Gastroesophageal sphincter (tissue), 4 donors: ENCODE measurements at regions not wholly inside any gene's neighbourhood (a gene's known extent, or its start where the extent isn't known, plus 50 kb on each side); places are given as distances from the start of the nearest gene placed in this dataset.

Source experiments
- ATAC-seq: fragments of 150-250 bp; one replicate; pipeline ENCODE4 v1.9.1; 2016; ENCODE audit warnings: mild to moderate bottlenecking, moderate library complexity
- H3K27ac ChIP-seq, 4 donors: fragments of 200-600 bp; sonication (generic) in 3 of 4; 1 replicate in 3 of 4; 2 replicates in 1 of 4; pipeline ENCODE4 v1.5.1; 2016 to 2019
- H3K27me3 ChIP-seq: fragments of 200-600 bp; sonication (generic); one replicate; pipeline ENCODE4 v1.5.1; 2019
- H3K36me3 ChIP-seq, 2 donors: fragments of 200-600 bp; sonication (generic); one replicate each; pipeline ENCODE4 v1.5.1; 2019; ENCODE audit warnings: control low read depth in 1 of 2
- H3K4me1 ChIP-seq, 3 donors: fragments of 200-600 bp; sonication (generic); 1 replicate in 2 of 3; 2 replicates in 1 of 3; pipeline ENCODE4 v1.5.1; 2016 to 2019; ENCODE audit warnings: control low read depth in 2 of 3
- H3K4me3 ChIP-seq, 2 donors: fragments of 200-600 bp; sonication (generic); one replicate each; pipeline ENCODE4 v1.5.1; 2019; ENCODE audit warnings: mild to moderate bottlenecking in 1 of 2, moderate library complexity in 1 of 2
- H3K9me3 ChIP-seq, 3 donors: fragments of 200-600 bp; sonication (generic); one replicate each; pipeline ENCODE4 v1.5.1; 2017 to 2019; ENCODE audit warnings: control low read depth in 2 of 3
- CTCF ChIP-seq, 4 experiments: fragments of 200-600 bp in 2 of 4; fragments of 450-650 bp in 2 of 4; sonication (generic) in 1 of 4; IDR thresholded peaks; one replicate each; pipeline ENCODE4 v1.5.1; 2017 to 2019; ENCODE audit warnings: antibody characterized with exemption in 4 of 4, mild to moderate bottlenecking in 2 of 4, moderate library complexity in 2 of 4
- EP300 ChIP-seq: sonication (generic); formaldehyde crosslinking; IDR thresholded peaks from one replicate; pipeline ENCODE4 v1.6.1; 2017; ENCODE audit warnings: antibody characterized with exemption, mild to moderate bottlenecking
- POLR2A ChIP-seq, 2 donors: fragments of 450-650 bp; IDR thresholded peaks; one replicate each; pipeline ENCODE4 v1.6.1; 2017; ENCODE audit warnings: antibody characterized with exemption in 2 of 2, mild to moderate bottlenecking in 2 of 2, moderate library complexity in 1 of 2
- POLR2AphosphoS5 ChIP-seq: sonication (generic); formaldehyde crosslinking; IDR thresholded peaks from one replicate; pipeline ENCODE4 v1.6.1; 2017; ENCODE audit warnings: antibody characterized with exemption
- WGBS, 2 donors: methylation state at CpG; one replicate each; pipeline ENCODE4 v1.1.5; 2018; ENCODE audit warnings: low coverage in 1 of 2; 5-methylcytosine and 5-hydroxymethylcytosine counted together

GRCh38 chr10:20990604-20991003 lies 93.5 kb upstream of the NEBL start:
- no peak for ATAC-seq
- no peaks in the 10 kb centered on the region for H3K9me3 ChIP-seq
- WGBS, 2 donors: 50 to 81% methylated on average over 1 of the region's 1 CpG
- no peaks in the 10 kb centered on the region for H3K4me1 ChIP-seq
- no peaks in the 10 kb centered on the region for H3K27me3 ChIP-seq
- TF ChIP-seq POLR2AphosphoS5 (no peak), POLR2A (IDR thresholded peaks at IDR 0.05) (no peak), EP300 (no peak), CTCF (IDR thresholded peaks at IDR 0.05) (no peak)
- H3K36me3 ChIP-seq: no peaks in the 10 kb centered on the region
- H3K4me3 ChIP-seq: no peak overlapping the region
- no peak overlapping the region for H3K27ac ChIP-seq

GRCh38 chr10:20988357-20988983 lies 91.4 kb upstream of the NEBL start:
- H3K9me3 ChIP-seq: no peaks in the 10 kb centered on the region
- H3K4me3 ChIP-seq: no peak overlapping the region
- TF ChIP-seq POLR2A (IDR thresholded peaks at IDR 0.05): no peak
- no peak for TF ChIP-seq POLR2AphosphoS5
- no peak for TF ChIP-seq CTCF (IDR thresholded peaks at IDR 0.05)
- no peak for TF ChIP-seq EP300
- 67 to 73% methylated on average over 1 of the region's 1 CpG for WGBS, 2 donors
- no peak overlapping the region for H3K27ac ChIP-seq
- H3K27me3 ChIP-seq: no peaks in the 10 kb centered on the region
- ATAC-seq: peak; percentile 61
- no peaks in the 10 kb centered on the region for H3K36me3 ChIP-seq
- H3K4me1 ChIP-seq: no peaks in the 10 kb centered on the region

- Histone ChIP-seq H3K4me3 (no peak overlapping the region), H3K27me3 (no peaks in the 10 kb centered on the region), H3K36me3 (no peaks in the 10 kb centered on the region), H3K27ac (no peak overlapping the region), H3K4me1 (no peaks in the 10 kb centered on the region), H3K9me3 (peaks cover 0 to 5% (median 0%) of the 10 kb centered on the region in 3 donors)
- ATAC-seq: no peak
- no peak for TF ChIP-seq POLR2A (IDR thresholded peaks at IDR 0.05)
- TF ChIP-seq EP300: no peak
- WGBS, 2 donors: 88 to 89% methylated on average over 2 of the region's 2 CpGs
Observed at GRCh38 chr10:20986049-20986448, 88.9 kb upstream of the NEBL start.

- no peak for TF ChIP-seq POLR2AphosphoS5
- no peak for TF ChIP-seq POLR2A (IDR thresholded peaks at IDR 0.05)
- TF ChIP-seq EP300: no peak
- TF ChIP-seq CTCF (IDR thresholded peaks at IDR 0.05): no peak
- Histone ChIP-seq H3K27ac (no peak overlapping the region), H3K27me3 (no peaks in the 10 kb centered on the region), H3K4me3 (no peak overlapping the region), H3K4me1 (no peaks in the 10 kb centered on the region), H3K9me3 (peaks cover 0 to 5% (median 0%) of the 10 kb centered on the region in 3 donors), H3K36me3 (no peaks in the 10 kb centered on the region)
- ATAC-seq: no peak
- 62 to 68% methylated on average over 3 to 5 of the region's 8 CpGs for WGBS, 2 donors
Observed at GRCh38 chr10:20984662-20985061, 87.6 kb upstream of the NEBL start.

GRCh38 chr10:20981419-20981953 lies 84.4 kb upstream of the NEBL start:
- Histone ChIP-seq H3K36me3 (no peaks in the 10 kb centered on the region), H3K4me1 (no peaks in the 10 kb centered on the region), H3K27ac (no peak overlapping the region), H3K4me3 (no peak overlapping the region), H3K27me3 (no peaks in the 10 kb centered on the region), H3K9me3 (peaks cover 0 to 5% (median 0%) of the 10 kb centered on the region in 3 donors)
- 86 to 100% methylated on average over 1 to 2 of the region's 2 CpGs for WGBS, 2 donors
- ATAC-seq: no peak
- no peak for TF ChIP-seq CTCF (IDR thresholded peaks at IDR 0.05)
- no peak for TF ChIP-seq POLR2AphosphoS5
- TF ChIP-seq EP300: no peak
- no peak for TF ChIP-seq POLR2A (IDR thresholded peaks at IDR 0.05)
